DND-41 (cell line): ENCODE measurements at regions not wholly inside any gene's neighbourhood (a gene's known extent, or its start where the extent isn't known, plus 50 kb on each side); places are given as distances from the start of the nearest gene placed in this dataset.

Experiments used
- ATAC-seq: fragments of 200-7000 bp; cut with Tn5 transposase; 3 replicates; pipeline ENCODE4 v1.9.1; 2021; ENCODE audit warnings: low read depth; ENCODE audit not compliant: insufficient read depth
- DNase-seq: peaks from one replicate; pipeline ENCODE4 v3.0.0-alpha.2; 2020
- H2AFZ ChIP-seq: 2 replicates; pipeline ENCODE4 v1.6.0; 2012; ENCODE audit warnings: low read depth, low read length
- H3K27ac ChIP-seq: 2 replicates; pipeline ENCODE4 v1.5.1; 2012; ENCODE audit warnings: low read length, inconsistent platforms
- H3K27me3 ChIP-seq: fragments of 200-600 bp; sonication (generic); 2 replicates; pipeline ENCODE4 v1.6.0; 2012; ENCODE audit warnings: low read length, mild to moderate bottlenecking, inconsistent platforms; ENCODE audit not compliant: insufficient read depth, poor library complexity
- H3K36me3 ChIP-seq: 2 replicates; pipeline ENCODE4 v1.5.1; 2012; ENCODE audit warnings: low read length, inconsistent platforms; ENCODE audit not compliant: insufficient read depth
- H3K4me1 ChIP-seq: 2 replicates; pipeline ENCODE4 v1.5.1; 2012; ENCODE audit warnings: mild to moderate bottlenecking, low read length; ENCODE audit not compliant: insufficient read depth
- H3K4me2 ChIP-seq: 2 replicates; pipeline ENCODE4 v1.6.0; 2012; ENCODE audit warnings: mild to moderate bottlenecking, moderate library complexity, low read length, inconsistent platforms; ENCODE audit not compliant: insufficient read depth
- H3K4me3 ChIP-seq, 2 experiments: fragments of 200-600 bp in 1 of 2; shearing (Covaris generic) in 1 of 2; 2 replicates each; pipeline ENCODE4 v1.5.1; 2012 to 2016; ENCODE audit warnings: inconsistent platforms in 2 of 2, low read length in 2 of 2, mild to moderate bottlenecking in 2 of 2, low read depth in 1 of 2, moderate library complexity in 1 of 2
- H3K79me2 ChIP-seq: 2 replicates; pipeline ENCODE4 v1.6.0; 2012; ENCODE audit warnings: low read length, inconsistent platforms; ENCODE audit not compliant: insufficient read depth
- H3K9ac ChIP-seq: 2 replicates; pipeline ENCODE4 v1.6.0; 2012; ENCODE audit warnings: low read depth, mild to moderate bottlenecking, inconsistent platforms, low read length, moderate library complexity
- H3K9me3 ChIP-seq: 2 replicates; pipeline ENCODE4 v1.5.1; 2012; ENCODE audit warnings: low read length, moderate library complexity, mild to moderate bottlenecking, inconsistent platforms; ENCODE audit not compliant: insufficient read depth, severe bottlenecking
- H4K20me1 ChIP-seq: 2 replicates; pipeline ENCODE4 v1.6.0; 2012; ENCODE audit warnings: low read length; ENCODE audit not compliant: insufficient read depth
- EZH2 ChIP-seq: IDR thresholded peaks from 3 replicates; pipeline ENCODE4 v1.6.1; 2012; ENCODE audit warnings: borderline replicate concordance, low read depth, mild to moderate bottlenecking, moderate library complexity, low read length, inconsistent platforms; ENCODE audit not compliant: severe bottlenecking
- TF ChIP-seq, protein P1 (sequence below): IDR thresholded peaks from 2 replicates; pipeline ENCODE4 v1.5.1; 2012; ENCODE audit warnings: borderline replicate concordance, low read length, moderate library complexity, mild to moderate bottlenecking; ENCODE audit not compliant: poor library complexity, severe bottlenecking; ENCODE audit errors: extremely low read depth

DNA sequence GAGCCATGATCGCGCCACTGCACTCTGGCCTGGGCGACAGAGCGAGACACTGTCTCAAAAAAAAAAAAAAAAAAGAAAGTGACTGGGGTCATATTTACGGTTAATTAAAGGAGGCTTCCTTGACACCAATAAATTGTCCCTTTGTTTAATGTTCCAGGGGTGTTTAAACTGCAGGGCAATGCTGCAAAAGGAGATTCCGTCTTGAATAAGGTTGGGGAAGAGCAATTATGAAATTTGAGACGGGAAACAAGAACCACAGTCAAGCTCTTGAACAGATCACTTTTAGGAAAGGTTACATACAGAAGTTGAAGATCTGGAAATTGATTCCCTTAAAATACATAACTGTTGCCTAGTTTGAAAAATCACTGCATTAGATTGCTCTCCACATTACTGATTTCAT, 292.9 kb downstream of the DAD1 start:
- TF ChIP-seq, protein P1, sequence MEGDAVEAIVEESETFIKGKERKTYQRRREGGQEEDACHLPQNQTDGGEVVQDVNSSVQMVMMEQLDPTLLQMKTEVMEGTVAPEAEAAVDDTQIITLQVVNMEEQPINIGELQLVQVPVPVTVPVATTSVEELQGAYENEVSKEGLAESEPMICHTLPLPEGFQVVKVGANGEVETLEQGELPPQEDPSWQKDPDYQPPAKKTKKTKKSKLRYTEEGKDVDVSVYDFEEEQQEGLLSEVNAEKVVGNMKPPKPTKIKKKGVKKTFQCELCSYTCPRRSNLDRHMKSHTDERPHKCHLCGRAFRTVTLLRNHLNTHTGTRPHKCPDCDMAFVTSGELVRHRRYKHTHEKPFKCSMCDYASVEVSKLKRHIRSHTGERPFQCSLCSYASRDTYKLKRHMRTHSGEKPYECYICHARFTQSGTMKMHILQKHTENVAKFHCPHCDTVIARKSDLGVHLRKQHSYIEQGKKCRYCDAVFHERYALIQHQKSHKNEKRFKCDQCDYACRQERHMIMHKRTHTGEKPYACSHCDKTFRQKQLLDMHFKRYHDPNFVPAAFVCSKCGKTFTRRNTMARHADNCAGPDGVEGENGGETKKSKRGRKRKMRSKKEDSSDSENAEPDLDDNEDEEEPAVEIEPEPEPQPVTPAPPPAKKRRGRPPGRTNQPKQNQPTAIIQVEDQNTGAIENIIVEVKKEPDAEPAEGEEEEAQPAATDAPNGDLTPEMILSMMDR, result no peak
- no peak for TF ChIP-seq EZH2
- H3K27me3 ChIP-seq, result no peaks in the 10 kb centered on the region
- no peak overlapping the region for H3K27ac ChIP-seq
- H3K4me1 ChIP-seq, result no peaks in the 10 kb centered on the region
- no peak overlapping the region for H3K4me2 ChIP-seq
- H3K9ac ChIP-seq, result no peak overlapping the region
- ATAC-seq (no peak), DNase-seq (no peak)
- H2AFZ ChIP-seq, result no peak overlapping the region
- no peaks in the 10 kb centered on the region for H3K79me2 ChIP-seq
- H3K9me3 ChIP-seq, result no peaks in the 10 kb centered on the region
- H4K20me1 ChIP-seq, result no peaks in the 10 kb centered on the region
- no peaks in the 10 kb centered on the region for H3K36me3 ChIP-seq
- H3K4me3 ChIP-seq, result no peak overlapping the region

DNA sequence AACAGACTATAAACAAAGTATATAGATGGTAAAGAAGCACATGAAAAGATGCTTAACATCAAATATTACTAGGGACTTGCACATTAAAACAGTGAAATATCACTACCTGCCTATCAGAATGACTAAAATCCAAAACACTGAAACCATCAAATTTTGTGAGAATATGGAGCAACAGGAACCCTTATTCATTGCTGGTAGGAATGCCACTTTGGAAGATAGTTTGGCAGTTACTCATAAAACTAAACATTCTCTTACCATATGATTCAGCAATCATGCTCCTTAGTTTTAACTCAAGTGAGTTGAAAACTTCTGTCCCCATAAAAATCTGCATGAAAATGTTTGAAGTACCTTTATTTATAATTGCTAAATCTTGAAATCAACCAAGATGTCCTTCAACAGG, 297.6 kb downstream of the DAD1 start:
- no peak overlapping the region for H3K4me2 ChIP-seq
- no peak for ATAC-seq
- H3K36me3 ChIP-seq, result no peaks in the 10 kb centered on the region

GRCh38 chr14:22289570-22289969, 299.5 kb downstream of the DAD1 start:
- Histone ChIP-seq H4K20me1 (no peaks in the 10 kb centered on the region), H3K27ac (no peak overlapping the region), H3K4me3 (no peak overlapping the region), H3K27me3 (no peaks in the 10 kb centered on the region), H3K9me3 (no peaks in the 10 kb centered on the region), H3K36me3 (no peaks in the 10 kb centered on the region), H3K4me2 (no peak overlapping the region), H2AFZ (no peak overlapping the region), H3K79me2 (no peaks in the 10 kb centered on the region), H3K9ac (no peak overlapping the region), H3K4me1 (no peaks in the 10 kb centered on the region)
- no peak for TF ChIP-seq EZH2
- TF ChIP-seq, protein P1, result no peak
- no peak for ATAC-seq
- no peak for DNase-seq

More for the DNA sequence above, 297.6 kb downstream of the DAD1 start:
- no peaks in the 10 kb centered on the region for H4K20me1 ChIP-seq
- H3K4me3 ChIP-seq, result no peak overlapping the region
- no peak overlapping the region for H3K27ac ChIP-seq
- no peaks in the 10 kb centered on the region for H3K27me3 ChIP-seq
- H3K4me1 ChIP-seq, result no peaks in the 10 kb centered on the region
- TF ChIP-seq, protein P1, result no peak
- TF ChIP-seq EZH2, result no peak
- H3K79me2 ChIP-seq, result no peaks in the 10 kb centered on the region
- no peak for DNase-seq
- no peak overlapping the region for H2AFZ ChIP-seq
- H3K9me3 ChIP-seq, result no peaks in the 10 kb centered on the region
- H3K9ac ChIP-seq, result no peak overlapping the region

- Histone ChIP-seq H3K9me3 (no peaks in the 10 kb centered on the region), H3K27me3 (no peaks in the 10 kb centered on the region), H4K20me1 (no peaks in the 10 kb centered on the region), H3K9ac (no peak overlapping the region), H3K27ac (no peak overlapping the region), H3K36me3 (no peaks in the 10 kb centered on the region), H3K79me2 (no peaks in the 10 kb centered on the region), H2AFZ (no peak overlapping the region), H3K4me1 (peaks cover 7% of the 10 kb centered on the region), H3K4me2 (no peak overlapping the region), H3K4me3 (no peak overlapping the region)
- DNase-seq, result no peak
- no peak for TF ChIP-seq EZH2
- TF ChIP-seq, protein P1, result no peak
- no peak for ATAC-seq
Observed at GRCh38 chr14:22285991-22286390, 303.0 kb downstream of the DAD1 start.
